HG02852 (cell line): ENCODE measurements at regions not wholly inside any gene's neighbourhood (a gene's known extent, or its start where the extent isn't known, plus 50 kb on each side); places are given as distances from the start of the nearest gene placed in this dataset.
A peak's percentile ranks its signal among the peaks of the same experiment; 100 is the strongest.
"Not testable (repeated sequence)": the region's sequence is repeated elsewhere in the genome, so short reads cannot be mapped to it uniquely, and the experiment has no call there.

Experiments used
- ATAC-seq: cut with Tn5 transposase; IDR thresholded peaks from one replicate; pipeline ENCODE4 v1.9.1; 2021; ENCODE audit warnings: mild to moderate bottlenecking, moderate library complexity; ENCODE audit not compliant: unreplicated experiment

- ATAC-seq, result no peak
Observed at GRCh38 chr7:32658467-32658869, 163.2 kb downstream of the AVL9 start.

- ATAC-seq, result no peak
Observed at GRCh38 chr7:32658034-32658433, 162.7 kb downstream of the AVL9 start.

GRCh38 chr7:32654549-32654948 is 159.3 kb downstream of the AVL9 start:
- ATAC-seq, result not testable (repeated sequence)

GRCh38 chr7:32650356-32650755 is 155.1 kb downstream of the AVL9 start:
- ATAC-seq, result not testable (repeated sequence)

GRCh38 chr7:32648408-32649156 is 153.3 kb downstream of the AVL9 start:
- no peak for ATAC-seq

- not testable (repeated sequence) for ATAC-seq
Observed at GRCh38 chr7:32645255-32645654, 150.0 kb downstream of the AVL9 start.

- no peak for ATAC-seq
Observed at GRCh38 chr7:32643194-32643593, 147.9 kb downstream of the AVL9 start.

GRCh38 chr7:32639122-32639521 is 143.8 kb downstream of the AVL9 start:
- no peak for ATAC-seq

- ATAC-seq, result peak; percentile 87
Observed at GRCh38 chr7:32638479-32639121, 143.3 kb downstream of the AVL9 start.
